Smooth muscle cell (in vitro differentiated cells): ENCODE measurements at regions not wholly inside any gene's neighbourhood (a gene's known extent, or its start where the extent isn't known, plus 50 kb on each side); places are given as distances from the start of the nearest gene placed in this dataset.
A peak's percentile ranks its signal among the peaks of the same experiment; 100 is the strongest.

Experiments used
- DNase-seq: peaks from one replicate; lab custom pipeline; 2025; ENCODE audit not compliant: unreplicated experiment; lab: John Stamatoyannopoulos, UW
- H2AFZ ChIP-seq: fragments of 200-600 bp; sonication (generic); 2 replicates; pipeline ENCODE4 v1.6.0; 2016; ENCODE audit warnings: antibody characterized with exemption, low read depth, mild to moderate bottlenecking
- H3F3A ChIP-seq: fragments of 200-600 bp; sonication (generic); 2 replicates; pipeline ENCODE4 v1.6.0; 2017; ENCODE audit warnings: antibody characterized with exemption, low read depth
- H3K27ac ChIP-seq: fragments of 200-600 bp; sonication (generic); 2 replicates; pipeline ENCODE4 v1.5.1; 2016; ENCODE audit warnings: low read depth, mild to moderate bottlenecking
- H3K27me3 ChIP-seq: fragments of 200-600 bp; sonication (generic); 2 replicates; pipeline ENCODE4 v1.6.1; 2016; ENCODE audit warnings: low read depth, mild to moderate bottlenecking
- H3K36me3 ChIP-seq: fragments of 200-600 bp; sonication (generic); 2 replicates; pipeline ENCODE4 v1.5.1; 2016; ENCODE audit warnings: low read depth
- H3K4me1 ChIP-seq: fragments of 200-600 bp; sonication (generic); 2 replicates; pipeline ENCODE4 v1.5.1; 2016; ENCODE audit warnings: low read depth
- H3K4me2 ChIP-seq: fragments of 200-600 bp; sonication (generic); 2 replicates; pipeline ENCODE4 v1.6.0; 2016; ENCODE audit warnings: mild to moderate bottlenecking
- H3K4me3 ChIP-seq: fragments of 200-600 bp; sonication (generic); 2 replicates; pipeline ENCODE4 v1.5.1; 2016; ENCODE audit warnings: mild to moderate bottlenecking
- H3K79me2 ChIP-seq: fragments of 200-600 bp; sonication (generic); 2 replicates; pipeline ENCODE4 v1.6.0; 2016; ENCODE audit warnings: low read depth, mild to moderate bottlenecking
- H3K9ac ChIP-seq: fragments of 200-600 bp; sonication (generic); 2 replicates; pipeline ENCODE4 v1.6.0; 2016; ENCODE audit warnings: low read depth
- H3K9me3 ChIP-seq: fragments of 200-600 bp; sonication (generic); replicated peaks from 2 replicates; pipeline ENCODE4 v1.5.1; 2016; ENCODE audit warnings: low read depth
- H4K20me1 ChIP-seq: fragments of 200-600 bp; sonication (generic); 2 replicates; pipeline ENCODE4 v1.6.0; 2016; ENCODE audit warnings: low read depth
- CTCF ChIP-seq: fragments of 200-600 bp; sonication (generic); IDR thresholded peaks from 2 replicates; pipeline ENCODE4 v1.5.1; 2017; ENCODE audit warnings: borderline replicate concordance, mild to moderate bottlenecking, antibody characterized with exemption; ENCODE audit not compliant: insufficient read depth, poor library complexity, severe bottlenecking
- WGBS: methylation state at CpG from one replicate; pipeline ENCODE4 v1.1.7; 2016; ENCODE audit warnings: low lambda C conversion rate; 5-methylcytosine and 5-hydroxymethylcytosine counted together

DNA sequence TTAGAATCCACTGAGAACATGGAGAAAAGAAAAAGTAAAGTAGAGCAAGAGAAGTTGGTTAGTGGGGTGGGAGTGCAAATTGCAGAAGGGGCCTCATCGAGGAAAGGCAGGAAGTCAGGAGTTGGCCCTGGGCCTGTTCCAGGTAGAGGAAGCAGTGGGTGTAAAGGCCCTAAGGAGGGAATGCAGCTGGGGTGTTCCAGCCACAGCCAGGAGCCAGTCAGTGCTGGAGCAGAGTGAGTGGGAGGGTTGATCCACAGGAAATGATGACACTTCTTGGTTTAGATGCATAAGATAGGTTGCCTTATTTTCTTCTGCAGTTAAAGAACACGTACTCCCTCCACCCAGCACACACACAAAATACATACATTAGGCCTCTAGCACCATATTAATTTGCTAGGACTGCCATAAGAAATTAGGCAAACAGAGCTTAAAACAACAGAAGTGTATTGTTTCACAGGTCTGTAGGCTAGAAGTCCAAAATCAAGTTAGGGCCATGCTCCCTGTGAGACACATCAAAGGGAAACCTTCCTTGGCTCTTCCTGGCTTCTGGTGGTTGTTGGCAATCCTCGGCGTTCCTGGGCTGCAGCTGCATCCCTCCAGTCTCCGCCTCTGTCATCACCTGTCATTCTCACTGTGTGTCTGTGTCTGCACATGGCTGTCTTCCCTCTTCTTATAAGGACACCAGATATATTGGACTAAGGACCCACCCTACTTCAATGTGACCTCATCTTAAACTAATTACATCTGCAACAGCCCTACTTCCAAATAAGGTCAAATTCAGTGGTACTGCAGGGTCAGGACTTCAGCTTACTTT is 205.9 kb downstream of the AASDH start:
- Histone ChIP-seq H3K27ac (peak overlapping the region; percentile 85), H2AFZ (peak overlapping the region; percentile 27), H3K4me1 (peaks cover 11% of the 10 kb centered on the region), H3F3A (peaks cover 8% of the 10 kb centered on the region), H3K9me3 (no peaks in the 10 kb centered on the region), H3K4me3 (no peak overlapping the region), H3K27me3 (no peaks in the 10 kb centered on the region), H3K79me2 (no peaks in the 10 kb centered on the region), H4K20me1 (no peaks in the 10 kb centered on the region), H3K9ac (no peak overlapping the region), H3K4me2 (peak overlapping the region; percentile 71), H3K36me3 (no peaks in the 10 kb centered on the region)
- no peak for TF ChIP-seq CTCF
- WGBS = 47% methylated on average over 5 of the region's 5 CpGs
- no peak for DNase-seq

GRCh38 chr4:56169061-56169460 is 218.2 kb downstream of the AASDH start:
- no peak overlapping the region for H3K4me2 ChIP-seq
- no peak overlapping the region for H3K27ac ChIP-seq
- TF ChIP-seq CTCF = no peak
- 98% methylated on average over 2 of the region's 2 CpGs for WGBS
- no peak overlapping the region for H3K4me3 ChIP-seq
- H3K4me1 ChIP-seq = no peaks in the 10 kb centered on the region
- H3K79me2 ChIP-seq = no peaks in the 10 kb centered on the region
- no peaks in the 10 kb centered on the region for H3K9me3 ChIP-seq
- H3K36me3 ChIP-seq = no peaks in the 10 kb centered on the region
- no peaks in the 10 kb centered on the region for H3F3A ChIP-seq
- no peak overlapping the region for H2AFZ ChIP-seq
- DNase-seq = no peak
- H4K20me1 ChIP-seq = no peaks in the 10 kb centered on the region
- H3K9ac ChIP-seq = no peak overlapping the region
- H3K27me3 ChIP-seq = no peaks in the 10 kb centered on the region

DNA sequence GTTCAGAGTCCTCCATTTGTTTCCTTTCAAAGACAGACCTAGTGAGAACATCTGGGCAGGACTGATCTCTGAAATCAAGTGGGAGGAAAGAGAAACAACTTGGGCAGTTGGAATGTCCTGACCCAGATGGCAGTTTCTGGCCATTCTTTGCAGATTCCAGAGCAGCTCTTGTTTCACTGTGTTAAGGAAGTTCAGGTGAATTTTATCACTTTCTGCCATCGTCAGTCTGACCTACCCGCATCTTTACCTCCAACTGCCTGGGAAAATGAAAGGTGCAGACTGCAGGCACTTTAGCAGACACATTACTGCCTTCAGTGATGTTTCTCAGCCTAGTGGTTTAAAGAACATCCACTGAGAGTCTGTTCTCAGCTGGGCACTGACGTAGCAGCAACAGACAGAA is 216.2 kb downstream of the CEP135 start:
- 54% methylated on average over 3 of the region's 3 CpGs for WGBS
- Histone ChIP-seq H3K9ac (no peak overlapping the region), H3F3A (no peaks in the 10 kb centered on the region), H3K27me3 (no peaks in the 10 kb centered on the region), H3K27ac (no peak overlapping the region), H3K79me2 (no peaks in the 10 kb centered on the region), H3K9me3 (no peaks in the 10 kb centered on the region), H3K4me3 (no peak overlapping the region), H3K36me3 (no peaks in the 10 kb centered on the region), H4K20me1 (no peaks in the 10 kb centered on the region), H3K4me1 (no peaks in the 10 kb centered on the region), H2AFZ (no peak overlapping the region), H3K4me2 (no peak overlapping the region)
- no peak for DNase-seq
- TF ChIP-seq CTCF = no peak

DNA sequence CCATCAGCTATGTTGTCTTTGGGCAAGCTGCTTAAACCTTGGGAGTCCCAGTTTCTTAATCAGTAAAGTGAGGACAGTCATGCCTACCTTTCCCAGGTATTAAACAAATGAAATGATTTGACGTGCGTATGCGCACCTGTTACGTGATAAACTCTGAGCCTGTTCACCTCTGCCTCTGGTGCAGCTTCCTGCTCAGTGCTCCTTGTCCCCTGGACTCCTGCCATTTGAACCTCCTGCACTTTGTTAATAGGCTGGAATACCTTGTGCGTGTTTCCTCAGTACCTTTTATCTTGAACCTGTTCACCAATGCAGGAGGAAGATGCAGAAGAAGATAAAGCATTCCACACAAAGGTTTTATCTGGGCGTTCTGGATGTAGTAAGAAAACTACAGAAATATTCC is 211.9 kb downstream of the CEP135 start:
- Histone ChIP-seq H3K27ac (no peak overlapping the region), H2AFZ (no peak overlapping the region), H3F3A (no peaks in the 10 kb centered on the region), H3K4me1 (no peaks in the 10 kb centered on the region), H3K4me2 (no peak overlapping the region), H3K4me3 (no peak overlapping the region), H3K79me2 (no peaks in the 10 kb centered on the region), H4K20me1 (no peaks in the 10 kb centered on the region), H3K9ac (no peak overlapping the region), H3K36me3 (no peaks in the 10 kb centered on the region), H3K27me3 (no peaks in the 10 kb centered on the region), H3K9me3 (no peaks in the 10 kb centered on the region)
- no peak for TF ChIP-seq CTCF
- WGBS = 94% methylated on average over 6 of the region's 6 CpGs
- DNase-seq = no peak
